NOMO-1 (cell line): ENCODE measurements at regions not wholly inside any gene's neighbourhood (a gene's known extent, or its start where the extent isn't known, plus 50 kb on each side); places are given as distances from the start of the nearest gene placed in this dataset.

Experiments
- DNase-seq, 2 experiments: peaks; one replicate each; lab custom pipeline; 2025; ENCODE audit not compliant: unreplicated experiment in 2 of 2; lab: John Stamatoyannopoulos, UW

DNA sequence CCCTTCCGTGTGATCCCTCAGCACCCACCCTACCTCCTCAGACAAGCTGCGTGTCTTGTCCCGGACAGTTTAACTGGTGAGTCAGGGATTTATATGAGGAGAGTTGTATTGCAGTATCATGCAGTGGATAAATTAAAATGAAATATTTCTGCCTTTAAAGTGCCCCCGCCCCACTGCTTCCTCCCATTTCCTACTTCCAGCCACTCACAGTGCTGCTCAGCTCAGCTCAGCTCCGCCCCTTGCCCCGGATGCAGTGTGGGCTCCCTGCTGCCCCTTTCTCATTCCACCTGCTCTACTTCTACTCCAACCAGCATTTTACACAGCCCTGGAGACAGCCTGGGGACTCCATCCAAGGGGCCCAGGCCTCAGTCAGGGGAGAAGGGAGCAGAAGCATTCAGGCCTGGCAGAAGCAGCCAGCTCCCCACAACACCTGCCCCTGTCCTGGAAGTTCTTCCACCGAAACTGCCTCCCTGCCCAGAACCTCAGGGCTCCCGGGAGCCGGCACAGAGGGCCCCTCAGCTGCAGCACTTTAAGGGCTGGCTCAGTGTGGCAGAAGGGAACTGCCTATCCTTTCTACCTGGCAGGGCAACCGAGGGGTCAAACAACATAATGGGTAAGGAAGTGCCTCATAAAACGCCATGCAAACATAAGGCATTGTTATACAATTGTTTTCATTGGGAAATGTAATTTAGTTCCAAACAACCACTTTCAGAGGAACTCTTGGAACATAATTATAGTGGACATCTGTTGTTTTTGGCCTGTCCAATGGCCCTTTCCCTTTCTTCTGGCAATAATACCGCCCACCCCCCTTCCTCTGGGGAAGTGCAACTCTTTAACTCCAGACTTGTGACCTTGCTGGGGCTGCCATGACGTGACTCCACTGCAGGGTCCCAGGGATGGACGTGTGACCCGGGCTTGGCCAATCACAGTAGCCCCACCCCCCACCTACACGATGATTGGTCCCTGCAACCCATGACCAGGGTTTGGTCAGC, 102.3 kb downstream of the LIPG start:
- no peak for DNase-seq

DNA sequence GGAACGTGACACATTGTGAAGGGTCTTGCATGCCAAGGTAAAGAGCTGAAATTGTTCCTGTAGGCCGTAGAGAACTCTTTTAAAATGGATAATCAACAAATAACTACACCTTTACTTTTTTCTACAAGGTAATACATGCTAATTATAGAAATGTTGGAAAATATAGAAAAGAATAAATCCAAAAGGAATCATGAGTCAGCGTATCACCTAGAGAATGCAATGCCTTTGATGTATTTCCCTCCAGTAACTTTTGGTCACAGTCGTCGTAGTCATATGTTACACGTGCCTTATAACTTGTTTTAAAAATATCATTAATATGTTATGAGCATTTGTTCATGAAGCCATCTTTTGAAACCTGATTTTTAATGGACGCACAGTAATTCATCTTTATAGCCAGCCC, 100.6 kb downstream of the LIPG start:
- DNase-seq: no peak

GRCh38 chr18:49658823-49659404, 97.1 kb downstream of the LIPG start:
- no peak for DNase-seq

DNA sequence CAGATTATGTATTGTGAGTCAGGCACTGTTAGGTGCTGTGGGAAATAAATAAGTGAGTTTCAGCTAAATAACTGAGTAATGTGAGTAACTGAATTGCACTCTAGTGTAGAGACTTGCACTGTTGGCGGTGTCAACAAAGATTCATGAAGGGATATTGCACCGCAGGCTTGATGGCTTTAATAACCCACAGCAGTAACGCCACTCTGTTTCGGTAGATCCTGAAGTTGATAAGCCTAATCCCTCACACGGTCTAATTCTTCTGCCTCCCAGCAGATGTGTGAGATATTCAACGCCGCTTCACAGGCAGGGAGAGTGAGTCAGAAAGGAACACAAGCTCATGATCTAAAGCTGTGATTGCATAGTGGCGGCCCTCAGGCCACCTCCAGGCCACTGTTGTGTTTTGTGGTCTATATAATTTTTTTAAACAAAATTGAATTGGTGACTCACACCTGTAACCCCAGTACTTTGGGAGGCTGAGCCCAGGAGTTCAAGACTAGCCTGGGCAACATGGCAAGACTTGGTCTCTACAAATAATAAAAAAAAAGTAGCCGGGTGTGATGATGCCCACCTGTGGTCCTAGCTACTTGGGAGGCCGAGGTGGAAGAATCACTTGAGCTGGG, 94.3 kb downstream of the LIPG start:
- no peak for DNase-seq

- DNase-seq: no peak
Measured at GRCh38 chr18:49655266-49656072, 93.6 kb downstream of the LIPG start.

DNA sequence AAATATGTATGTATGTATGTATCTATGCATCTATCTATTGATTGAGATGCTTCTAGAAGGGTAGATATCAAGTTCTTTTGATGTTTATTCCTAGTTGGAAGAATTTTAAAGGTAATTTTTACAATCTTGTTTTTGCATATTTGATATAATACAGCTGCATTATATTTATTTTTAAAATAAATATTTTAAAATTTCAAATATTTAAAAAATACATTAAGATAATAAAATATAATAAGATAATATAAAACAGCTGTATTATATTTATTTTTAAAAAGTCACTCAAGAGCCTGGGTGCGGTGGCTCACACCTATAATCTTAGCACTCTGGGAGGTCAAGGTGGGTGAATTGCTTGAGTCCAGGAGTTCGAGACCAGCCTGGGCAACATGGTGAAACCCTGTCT, 92.5 kb downstream of the LIPG start:
- DNase-seq: no peak

GRCh38 chr18:49652881-49653724, 91.2 kb downstream of the LIPG start:
- no peak for DNase-seq

GRCh38 chr18:49651033-49651432, 89.2 kb downstream of the LIPG start:
- DNase-seq: no peak

DNA sequence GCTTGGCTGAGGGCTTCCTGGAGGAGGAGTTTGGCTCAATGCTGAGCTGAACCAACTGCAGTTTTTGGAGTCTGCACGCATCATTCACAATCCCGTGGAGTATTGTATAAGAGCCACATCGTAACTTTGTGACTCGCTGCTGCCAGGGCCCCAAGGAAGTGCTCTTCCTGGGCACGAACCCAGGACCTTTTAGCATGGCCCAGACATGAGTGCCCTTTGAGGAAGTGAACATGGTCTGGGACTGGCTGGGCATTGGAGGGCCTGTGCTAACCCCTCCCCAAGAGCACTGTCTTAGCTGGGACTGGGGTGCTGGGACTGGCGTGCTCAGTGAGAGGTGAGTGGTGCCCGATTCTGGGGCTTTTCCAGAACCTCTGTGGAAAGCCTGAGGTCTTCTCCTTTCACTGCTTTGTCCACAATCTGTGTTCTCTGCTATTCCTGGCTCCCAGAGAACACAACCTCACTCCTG, 88.6 kb downstream of the LIPG start:
- no peak for DNase-seq

GRCh38 chr18:49648811-49649210, 87.0 kb downstream of the LIPG start:
- peak in 1 of 2 experiments; percentile 2 for DNase-seq
